Fibroblast of lung (primary cell): ENCODE measurements at regions not wholly inside any gene's neighbourhood (a gene's known extent, or its start where the extent isn't known, plus 50 kb on each side); places are given as distances from the start of the nearest gene placed in this dataset.

ENCODE experiments used
- CTCF ChIP-seq, 2 donors: IDR thresholded peaks in 1 of 2; conservative IDR thresholded peaks in 1 of 2; 1 replicate in 1 of 2; 2 replicates in 1 of 2; pipeline ENCODE4 v1.5.1; 2011 to 2012; ENCODE audit warnings: low read length in 2 of 2, control low read depth in 1 of 2, inconsistent platforms in 1 of 2, low read depth in 1 of 2, mild to moderate bottlenecking in 1 of 2
- EZH2 ChIP-seq: IDR thresholded peaks from 2 replicates; pipeline ENCODE4 v1.5.1; 2012; ENCODE audit warnings: low read length, control low read depth, mild to moderate bottlenecking; ENCODE audit errors: missing control alignments

- TF ChIP-seq CTCF (conservative IDR thresholded peaks at IDR 0.05 in 1 of 2, IDR thresholded peaks at IDR 0.05 in 1 of 2; ENCODE audit: low read depth in 1 of 2, low read length in 2 of 2) (no peak), EZH2 (no peak)
These were observed 102.3 kb upstream of the TENM4 start for GRCh38 chr11:79543101-79543500.
